Osteocyte (in vitro differentiated cells): ENCODE measurements at regions not wholly inside any gene's neighbourhood (a gene's known extent, or its start where the extent isn't known, plus 50 kb on each side); places are given as distances from the start of the nearest gene placed in this dataset.
A peak's percentile ranks its signal among the peaks of the same experiment; 100 is the strongest.

Experiments used
- DNase-seq: peaks from one replicate; pipeline ENCODE4 v3.0.0; 2021; ENCODE audit warnings: mixed read lengths; ENCODE audit not compliant: unreplicated experiment; ENCODE audit errors: extremely low spot score
- H3K27ac Mint-ChIP-seq: one replicate; pipeline ENCODE4 v1.8.0; 2021; ENCODE audit warnings: mild to moderate bottlenecking, mixed read lengths; ENCODE audit not compliant: unreplicated experiment
- H3K27me3 Mint-ChIP-seq: one replicate; pipeline ENCODE4 v1.8.0; 2021; ENCODE audit warnings: mixed read lengths; ENCODE audit not compliant: unreplicated experiment
- H3K36me3 Mint-ChIP-seq: one replicate; pipeline ENCODE4 v1.8.0; 2021; ENCODE audit warnings: mixed read lengths; ENCODE audit not compliant: unreplicated experiment
- H3K4me1 Mint-ChIP-seq: one replicate; pipeline ENCODE4 v1.8.0; 2021; ENCODE audit warnings: mixed read lengths; ENCODE audit not compliant: unreplicated experiment
- H3K4me3 Mint-ChIP-seq: one replicate; pipeline ENCODE4 v1.8.0; 2021; ENCODE audit warnings: mild to moderate bottlenecking, moderate library complexity, mixed read lengths; ENCODE audit not compliant: unreplicated experiment
- H3K9me3 Mint-ChIP-seq: one replicate; pipeline ENCODE4 v1.8.0; 2021; ENCODE audit warnings: mixed read lengths; ENCODE audit not compliant: unreplicated experiment
- CTCF ChIP-seq: fragments of 200-600 bp; sonication (generic); IDR thresholded peaks from 2 replicates; pipeline ENCODE4 v1.5.0; 2021; ENCODE audit warnings: antibody characterized with exemption, mild to moderate bottlenecking, moderate library complexity

GRCh38 chr12:34210689-34211530, 188.6 kb downstream of the ALG10 start:
- Mint-ChIP-seq H3K27me3 (no peaks in the 10 kb centered on the region), H3K9me3 (peaks cover 13% of the 10 kb centered on the region), H3K4me1 (no peaks in the 10 kb centered on the region), H3K27ac (no peak overlapping the region), H3K4me3 (no peak overlapping the region), H3K36me3 (no peaks in the 10 kb centered on the region)
- no peak for TF ChIP-seq CTCF
- DNase-seq, result peak; percentile 70

DNA sequence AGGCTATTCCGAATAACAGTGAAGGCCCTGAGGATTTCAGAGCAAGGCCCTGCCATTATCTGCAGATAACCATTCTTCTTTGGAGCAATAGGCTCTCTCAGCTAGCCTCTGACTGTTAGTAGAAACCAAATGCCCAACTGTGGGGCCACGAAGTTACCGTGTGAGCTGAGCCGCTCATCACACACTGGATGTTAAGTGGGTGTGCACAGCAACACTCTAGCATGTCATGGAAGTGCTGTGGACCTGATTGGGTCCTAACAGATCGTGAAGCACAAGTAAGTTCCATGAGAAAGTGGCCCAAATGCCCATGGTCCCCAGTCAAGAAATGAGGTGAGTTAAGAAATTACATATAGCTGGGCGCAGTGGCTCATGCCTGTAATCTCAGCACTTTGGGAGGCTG, 190.4 kb downstream of the ALG10 start:
- no peak overlapping the region for H3K27ac Mint-ChIP-seq
- no peaks in the 10 kb centered on the region for H3K36me3 Mint-ChIP-seq
- DNase-seq, result no peak
- peaks cover 11% of the 10 kb centered on the region for H3K9me3 Mint-ChIP-seq
- no peaks in the 10 kb centered on the region for H3K4me1 Mint-ChIP-seq
- H3K27me3 Mint-ChIP-seq, result no peaks in the 10 kb centered on the region
- H3K4me3 Mint-ChIP-seq, result no peak overlapping the region
- TF ChIP-seq CTCF, result no peak

DNA sequence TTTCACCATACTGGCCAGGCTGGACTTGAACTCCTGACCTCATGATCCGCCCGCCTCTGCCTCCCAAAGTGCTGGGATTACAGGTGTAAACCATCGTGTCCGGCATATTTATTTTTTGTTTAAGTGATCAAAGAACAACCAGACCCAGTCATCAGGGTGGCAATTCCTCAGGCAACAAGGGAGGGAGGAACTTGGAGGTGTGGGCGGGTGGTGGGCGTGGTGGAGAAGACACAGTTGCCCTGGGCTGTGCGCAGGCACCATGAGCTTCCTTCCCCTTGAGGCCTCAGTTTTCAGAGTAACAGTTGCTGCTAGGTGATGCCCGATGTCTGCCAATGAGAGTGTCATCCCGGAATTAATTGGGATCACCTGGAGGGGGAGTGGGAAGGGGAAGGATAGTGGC, 191.7 kb downstream of the ALG10 start:
- Mint-ChIP-seq H3K4me1 (no peaks in the 10 kb centered on the region), H3K9me3 (peaks cover 16% of the 10 kb centered on the region), H3K27ac (no peak overlapping the region), H3K36me3 (no peaks in the 10 kb centered on the region), H3K4me3 (no peak overlapping the region), H3K27me3 (no peaks in the 10 kb centered on the region)
- TF ChIP-seq CTCF, result no peak
- no peak for DNase-seq

DNA sequence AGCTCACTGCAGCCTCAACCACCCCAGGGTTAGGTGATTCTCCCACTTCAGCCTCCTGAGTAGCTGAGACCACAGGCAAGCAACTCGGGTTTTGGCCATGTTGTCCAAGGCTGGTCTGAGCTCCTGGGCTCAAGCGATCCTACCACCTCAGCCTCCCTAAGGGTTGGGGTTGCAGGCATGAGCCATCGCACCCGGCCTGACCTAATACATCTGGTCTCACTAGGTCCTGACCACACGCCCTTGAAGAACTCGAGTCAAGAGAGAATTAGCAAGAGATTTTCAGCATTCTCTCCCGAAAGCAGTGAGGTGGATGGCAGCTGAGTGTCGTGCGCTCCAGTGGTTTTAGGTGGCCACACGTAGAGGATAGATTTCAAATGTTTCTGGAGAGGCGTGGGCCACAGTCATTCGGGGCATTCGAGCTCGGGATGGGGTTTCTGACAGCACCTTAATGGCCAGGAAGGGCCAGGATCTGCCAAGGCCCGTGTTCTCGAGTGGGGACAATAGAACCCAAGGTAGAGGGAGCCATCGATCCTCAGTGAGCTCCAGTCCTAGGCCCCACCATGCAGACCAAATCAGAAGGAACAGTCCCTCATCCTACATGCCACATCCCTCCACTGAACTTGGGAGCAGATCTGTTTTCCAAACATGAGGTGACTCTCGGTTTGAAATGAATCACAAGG, 193.1 kb downstream of the ALG10 start:
- TF ChIP-seq CTCF, result no peak
- Mint-ChIP-seq H3K27me3 (no peaks in the 10 kb centered on the region), H3K4me1 (no peaks in the 10 kb centered on the region), H3K27ac (no peak overlapping the region), H3K4me3 (no peak overlapping the region), H3K9me3 (peaks cover 16% of the 10 kb centered on the region), H3K36me3 (no peaks in the 10 kb centered on the region)
- DNase-seq, result no peak

GRCh38 chr12:34215893-34216285, 193.6 kb downstream of the ALG10 start:
- no peaks in the 10 kb centered on the region for H3K27me3 Mint-ChIP-seq
- H3K4me3 Mint-ChIP-seq, result no peak overlapping the region
- peaks cover 16% of the 10 kb centered on the region for H3K9me3 Mint-ChIP-seq
- H3K4me1 Mint-ChIP-seq, result no peaks in the 10 kb centered on the region
- no peak overlapping the region for H3K27ac Mint-ChIP-seq
- TF ChIP-seq CTCF, result no peak
- DNase-seq, result no peak
- H3K36me3 Mint-ChIP-seq, result no peaks in the 10 kb centered on the region
